ENCODE measurements at regions not wholly inside any gene's neighbourhood (a gene's known extent, or its start where the extent isn't known, plus 50 kb on each side); places are given as distances from the start of the nearest gene placed in this dataset.

DNA sequence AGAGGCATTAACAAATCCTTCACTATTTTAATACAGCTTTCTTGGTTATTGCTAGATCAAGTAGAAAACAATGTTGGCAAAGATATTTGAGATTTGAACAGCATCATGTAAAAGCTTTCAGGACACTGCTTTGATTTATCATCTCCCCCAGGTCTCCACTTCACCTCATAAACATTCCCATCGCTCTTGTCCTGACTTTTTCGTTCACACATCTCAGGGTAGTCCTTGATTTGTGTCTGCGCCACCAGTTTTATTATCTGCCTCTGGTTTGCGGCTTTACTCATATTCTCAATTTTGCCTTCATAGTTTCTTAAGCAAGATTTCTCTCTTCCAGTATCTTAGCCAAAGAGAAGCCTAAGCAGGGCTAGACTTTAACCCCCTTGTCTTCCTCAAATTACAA lies 63.5 kb upstream of the ROR1 start:
- H3K36me3 Mint-ChIP-seq: no peaks in the 10 kb centered on the region
- ATAC-seq: no peak
- H3K4me3 Mint-ChIP-seq: no peak overlapping the region

GRCh38 chr1:63710761-63711380 lies 62.9 kb upstream of the ROR1 start:
- H3K4me3 Mint-ChIP-seq: no peak overlapping the region
- H3K9me3 Mint-ChIP-seq: no peaks in the 10 kb centered on the region
- H3K27me3 Mint-ChIP-seq: peaks cover 23 to 52% of the 10 kb centered on the region in 2 donors
- no peak overlapping the region for H3K27ac Mint-ChIP-seq
- no peak for ATAC-seq
- no peaks in the 10 kb centered on the region for H3K36me3 Mint-ChIP-seq
- H3K4me1 Mint-ChIP-seq (ENCODE audit: low read depth in 2 of 2): no peaks in the 10 kb centered on the region
- DNase-seq (ENCODE audit: low spot score): no peak

More for the DNA sequence above, 63.5 kb upstream of the ROR1 start:
- Mint-ChIP-seq H3K27ac (no peak overlapping the region), H3K9me3 (no peaks in the 10 kb centered on the region), H3K4me1 (ENCODE audit: low read depth in 2 of 2) (no peaks in the 10 kb centered on the region), H3K27me3 (peaks cover 23 to 58% of the 10 kb centered on the region in 2 donors)
- no peak for DNase-seq (ENCODE audit: low spot score)

DNA sequence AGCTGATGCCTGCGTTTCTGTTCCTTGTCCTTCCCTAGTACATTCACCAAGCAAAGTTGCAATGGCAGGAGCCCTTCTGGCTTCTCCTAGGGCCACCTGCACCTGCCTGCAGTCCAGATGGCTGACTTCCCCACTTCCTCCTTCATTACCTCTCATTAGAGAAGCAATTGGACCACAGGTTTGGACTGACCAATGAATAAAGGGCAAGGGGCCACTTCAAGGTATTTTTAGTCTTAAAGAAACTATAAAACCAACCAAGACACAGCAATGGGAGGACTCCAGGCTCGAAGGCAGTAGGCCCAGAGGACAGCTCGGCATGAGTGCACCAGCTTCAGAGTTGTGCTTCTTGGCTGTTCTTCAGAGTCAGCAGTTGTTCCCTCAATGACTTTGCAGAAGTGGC lies 60.8 kb upstream of the ROR1 start:
- H3K27ac Mint-ChIP-seq: no peak overlapping the region
- H3K4me1 Mint-ChIP-seq (ENCODE audit: low read depth in 2 of 2): no peaks in the 10 kb centered on the region

DNA sequence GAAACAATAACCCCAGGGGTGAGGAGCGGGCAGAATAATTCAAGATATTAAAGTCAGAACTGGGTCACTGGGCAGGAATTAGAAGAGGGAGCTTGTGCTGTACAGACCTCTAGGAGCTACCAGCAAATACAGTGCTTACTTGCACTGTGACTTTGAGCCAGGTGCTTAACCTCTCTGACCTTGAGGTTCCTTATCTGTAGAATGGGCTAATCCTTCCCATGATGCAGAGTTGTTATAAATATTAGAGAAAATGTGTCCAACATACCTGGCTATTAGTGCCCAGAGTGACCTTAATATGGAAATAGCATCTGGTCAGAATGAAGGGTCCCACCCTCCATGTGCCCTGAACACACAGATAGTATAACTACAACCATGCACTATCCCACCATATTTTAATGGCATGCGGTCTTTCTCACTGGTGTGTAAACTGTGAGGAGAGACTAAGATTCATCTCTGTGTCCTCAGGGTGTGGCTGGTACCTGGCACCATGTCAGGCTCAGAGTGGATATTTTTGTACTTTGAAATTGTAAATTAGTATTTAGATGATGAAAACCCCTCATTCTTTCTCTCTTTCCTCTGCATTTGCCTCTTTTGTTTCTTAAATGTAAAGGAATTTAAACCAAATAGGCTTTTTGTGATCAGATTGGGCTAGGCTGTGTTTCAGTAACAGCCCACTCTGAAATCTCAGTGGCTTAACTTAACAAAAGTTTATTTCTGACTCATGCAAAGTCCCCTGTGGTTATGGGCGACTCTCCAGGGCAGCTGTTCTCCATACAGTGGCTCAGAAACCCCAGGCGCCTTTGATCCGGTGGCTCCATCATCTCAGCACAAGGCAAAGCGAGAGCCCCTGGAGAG lies 60.0 kb upstream of the ROR1 start:
- no peak overlapping the region for H3K27ac Mint-ChIP-seq
- no peaks in the 10 kb centered on the region for H3K36me3 Mint-ChIP-seq
- ATAC-seq (no peak), DNase-seq (ENCODE audit: low spot score) (no peak)
- no peaks in the 10 kb centered on the region for H3K4me1 Mint-ChIP-seq (ENCODE audit: low read depth in 2 of 2)
- no peaks in the 10 kb centered on the region for H3K9me3 Mint-ChIP-seq
- peaks cover 16 to 46% of the 10 kb centered on the region in 2 donors for H3K27me3 Mint-ChIP-seq
- H3K4me3 Mint-ChIP-seq: no peak overlapping the region

More for the DNA sequence above, 60.8 kb upstream of the ROR1 start:
- no peak for DNase-seq (ENCODE audit: low spot score)
- peak in 1 of 2 donors; percentile 15 for ATAC-seq
- Mint-ChIP-seq H3K27me3 (peaks cover 17 to 46% of the 10 kb centered on the region in 2 donors), H3K9me3 (no peaks in the 10 kb centered on the region), H3K36me3 (no peaks in the 10 kb centered on the region), H3K4me3 (no peak overlapping the region)

- Mint-ChIP-seq H3K27ac (no peak overlapping the region), H3K4me3 (no peak overlapping the region), H3K36me3 (no peaks in the 10 kb centered on the region), H3K9me3 (no peaks in the 10 kb centered on the region), H3K27me3 (peaks cover 11 to 41% of the 10 kb centered on the region in 2 donors), H3K4me1 (ENCODE audit: low read depth in 2 of 2) (no peaks in the 10 kb centered on the region)
- ATAC-seq (no peak), DNase-seq (ENCODE audit: low spot score) (no peak)
Observed at GRCh38 chr1:63714482-63714760, 59.4 kb upstream of the ROR1 start.

GRCh38 chr1:63717511-63718065 lies 56.2 kb upstream of the ROR1 start:
- ATAC-seq (no peak), DNase-seq (ENCODE audit: low spot score) (no peak)
- H3K27me3 Mint-ChIP-seq: peaks cover 7 to 28% of the 10 kb centered on the region in 2 donors
- H3K4me1 Mint-ChIP-seq (ENCODE audit: low read depth in 2 of 2): no peaks in the 10 kb centered on the region
- no peaks in the 10 kb centered on the region for H3K36me3 Mint-ChIP-seq
- H3K4me3 Mint-ChIP-seq: no peak overlapping the region
- H3K27ac Mint-ChIP-seq: no peak overlapping the region
- H3K9me3 Mint-ChIP-seq: no peaks in the 10 kb centered on the region

DNA sequence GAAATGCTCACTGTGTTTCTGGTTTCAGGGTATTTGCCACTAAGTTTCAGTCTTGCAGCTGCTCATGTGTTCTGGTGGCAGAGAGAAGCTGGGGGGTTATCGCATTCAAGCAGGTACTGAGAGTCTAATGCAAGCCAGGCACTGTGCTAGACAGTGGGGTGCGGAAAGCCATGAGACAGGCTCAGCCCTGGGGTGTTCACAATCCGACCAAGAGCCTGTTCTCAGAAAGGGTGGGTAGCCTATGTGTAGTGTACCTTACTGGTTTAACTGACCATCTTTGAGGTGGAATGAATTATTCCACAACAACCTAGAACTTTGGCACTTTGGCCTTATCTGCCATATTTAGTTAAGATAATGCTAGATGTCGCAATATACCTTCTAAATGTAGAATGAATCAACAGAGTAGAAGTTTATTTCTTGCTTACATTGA lies 55.3 kb upstream of the ROR1 start:
- Mint-ChIP-seq H3K27ac (no peak overlapping the region), H3K9me3 (no peaks in the 10 kb centered on the region), H3K4me3 (no peak overlapping the region), H3K36me3 (no peaks in the 10 kb centered on the region), H3K27me3 (peaks cover 7 to 28% of the 10 kb centered on the region in 2 donors), H3K4me1 (ENCODE audit: low read depth in 2 of 2) (no peaks in the 10 kb centered on the region)
- DNase-seq (ENCODE audit: low spot score) (no peak), ATAC-seq (no peak)

- DNase-seq (ENCODE audit: low spot score) (no peak), ATAC-seq (no peak)
- no peaks in the 10 kb centered on the region for H3K4me1 Mint-ChIP-seq (ENCODE audit: low read depth in 2 of 2)
- H3K27ac Mint-ChIP-seq: no peak overlapping the region
- H3K9me3 Mint-ChIP-seq: no peaks in the 10 kb centered on the region
- no peaks in the 10 kb centered on the region for H3K36me3 Mint-ChIP-seq
- no peak overlapping the region for H3K4me3 Mint-ChIP-seq
- peaks cover 4 to 19% of the 10 kb centered on the region in 2 donors for H3K27me3 Mint-ChIP-seq
Observed at GRCh38 chr1:63721531-63722189, 52.2 kb upstream of the ROR1 start.

DNA sequence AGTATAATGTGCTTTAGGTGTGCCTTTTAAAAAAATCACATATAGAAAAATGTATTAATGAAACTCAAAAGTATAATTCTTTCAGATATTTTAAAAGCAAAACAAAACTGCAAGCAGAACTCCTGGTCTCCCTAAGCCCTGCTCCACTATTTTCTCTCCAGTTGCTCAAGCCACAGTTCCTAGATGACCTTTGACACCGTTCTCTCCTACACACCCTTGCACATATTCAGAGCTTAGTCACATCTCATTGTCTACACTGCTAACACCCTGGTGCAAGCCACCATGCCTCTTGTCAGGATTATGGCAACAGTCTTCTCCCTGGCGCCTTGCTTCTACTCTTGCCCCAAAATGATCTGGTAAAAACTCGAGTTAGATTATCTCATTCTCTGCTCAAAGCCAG lies 50.2 kb upstream of the ROR1 start:
- H3K4me1 Mint-ChIP-seq (ENCODE audit: low read depth in 2 of 2): no peaks in the 10 kb centered on the region
- ATAC-seq: no peak
- peaks cover under 1 to 9% of the 10 kb centered on the region in 2 donors for H3K27me3 Mint-ChIP-seq
- no peak overlapping the region for H3K27ac Mint-ChIP-seq
- DNase-seq (ENCODE audit: low spot score): no peak
- no peaks in the 10 kb centered on the region for H3K9me3 Mint-ChIP-seq
- no peaks in the 10 kb centered on the region for H3K36me3 Mint-ChIP-seq
- H3K4me3 Mint-ChIP-seq: no peak overlapping the region
